ENCODE measurements at regions not wholly inside any gene's neighbourhood (a gene's known extent, or its start where the extent isn't known, plus 50 kb on each side); places are given as distances from the start of the nearest gene placed in this dataset.

DNA sequence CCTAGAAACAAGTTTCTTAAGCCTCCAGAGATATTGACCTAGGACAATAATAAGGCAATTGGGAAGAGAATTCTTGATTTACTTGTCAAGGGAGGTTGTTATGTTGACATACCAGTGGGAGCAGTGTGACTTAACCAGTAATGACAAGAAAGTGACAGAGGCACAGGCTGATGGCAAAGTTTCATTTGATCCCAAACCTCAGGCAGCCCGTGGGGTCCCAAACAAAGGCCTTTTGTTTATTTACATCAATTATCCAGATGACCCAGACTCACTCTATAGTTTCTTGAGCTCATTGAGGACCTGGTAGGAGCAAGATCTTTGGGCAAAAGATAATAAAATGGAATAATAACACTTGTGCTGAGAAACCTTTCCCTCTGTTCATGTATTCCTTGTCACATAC, 336.8 kb downstream of the ARL6IP6 start:
- DNase-seq (ENCODE audit: low spot score in 2 of 2), result no peak
- Histone ChIP-seq H3K9me3 (no peaks in the 10 kb centered on the region), H3K4me1 (no peaks in the 10 kb centered on the region), H3K27me3 (no peaks in the 10 kb centered on the region), H3K4me3 (no peak overlapping the region), H3K27ac (no peak overlapping the region), H3K36me3 (no peaks in the 10 kb centered on the region)
- TF ChIP-seq, protein P1, sequence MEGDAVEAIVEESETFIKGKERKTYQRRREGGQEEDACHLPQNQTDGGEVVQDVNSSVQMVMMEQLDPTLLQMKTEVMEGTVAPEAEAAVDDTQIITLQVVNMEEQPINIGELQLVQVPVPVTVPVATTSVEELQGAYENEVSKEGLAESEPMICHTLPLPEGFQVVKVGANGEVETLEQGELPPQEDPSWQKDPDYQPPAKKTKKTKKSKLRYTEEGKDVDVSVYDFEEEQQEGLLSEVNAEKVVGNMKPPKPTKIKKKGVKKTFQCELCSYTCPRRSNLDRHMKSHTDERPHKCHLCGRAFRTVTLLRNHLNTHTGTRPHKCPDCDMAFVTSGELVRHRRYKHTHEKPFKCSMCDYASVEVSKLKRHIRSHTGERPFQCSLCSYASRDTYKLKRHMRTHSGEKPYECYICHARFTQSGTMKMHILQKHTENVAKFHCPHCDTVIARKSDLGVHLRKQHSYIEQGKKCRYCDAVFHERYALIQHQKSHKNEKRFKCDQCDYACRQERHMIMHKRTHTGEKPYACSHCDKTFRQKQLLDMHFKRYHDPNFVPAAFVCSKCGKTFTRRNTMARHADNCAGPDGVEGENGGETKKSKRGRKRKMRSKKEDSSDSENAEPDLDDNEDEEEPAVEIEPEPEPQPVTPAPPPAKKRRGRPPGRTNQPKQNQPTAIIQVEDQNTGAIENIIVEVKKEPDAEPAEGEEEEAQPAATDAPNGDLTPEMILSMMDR (IDR thresholded peaks at IDR 0.05), result no peak
- TF ChIP-seq POLR2A (IDR thresholded peaks at IDR 0.05) (no peak), POLR2AphosphoS5 (IDR thresholded peaks at IDR 0.05) (no peak)
- intact Hi-C loops (cut with DNase I; ENCODE audit: low total_unique reads), result no loop called here

DNA sequence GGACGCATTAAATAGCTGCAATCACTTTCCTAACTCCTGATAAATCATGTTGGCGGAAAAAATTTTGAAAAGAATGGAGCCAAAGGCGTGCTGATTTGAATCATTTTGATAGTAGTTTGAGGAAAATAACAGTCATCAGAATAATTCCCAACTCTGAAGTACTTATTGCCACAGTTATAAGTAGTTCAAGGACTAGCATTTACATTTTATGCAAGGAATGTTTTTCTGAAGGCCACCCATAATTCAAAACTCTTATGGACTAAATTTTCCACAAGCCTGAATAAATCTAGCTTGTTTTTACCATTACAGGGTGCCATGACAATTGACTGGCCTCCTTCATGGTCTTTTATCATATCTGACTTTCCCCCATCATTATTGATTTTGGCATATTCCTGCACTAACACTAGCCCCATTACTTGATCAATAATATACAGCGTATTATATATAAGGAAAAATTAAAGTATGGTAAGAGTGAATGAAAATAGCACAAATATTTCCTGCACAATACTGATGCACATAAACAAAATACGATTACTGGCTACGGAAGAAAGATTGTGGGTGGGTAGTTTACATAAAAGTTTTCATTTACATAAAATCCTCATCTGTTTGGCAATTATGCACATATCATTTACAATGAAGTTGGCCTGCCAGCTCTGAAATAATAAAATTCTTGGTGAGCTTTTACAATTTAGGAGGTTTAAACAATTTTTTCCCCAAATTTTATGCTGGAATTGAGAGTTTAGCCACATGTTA, 334.6 kb downstream of the ARL6IP6 start:
- Histone ChIP-seq H3K27ac (no peak overlapping the region), H3K9me3 (no peaks in the 10 kb centered on the region), H3K27me3 (no peaks in the 10 kb centered on the region), H3K4me3 (no peak overlapping the region), H3K36me3 (no peaks in the 10 kb centered on the region), H3K4me1 (no peaks in the 10 kb centered on the region)
- DNase-seq (ENCODE audit: low spot score in 2 of 2), result no peak
- intact Hi-C loops (cut with DNase I; ENCODE audit: low total_unique reads), result no loop called here
- TF ChIP-seq, protein P1 (IDR thresholded peaks at IDR 0.05), result no peak
- TF ChIP-seq POLR2A (IDR thresholded peaks at IDR 0.05), result no peak
- TF ChIP-seq POLR2AphosphoS5 (IDR thresholded peaks at IDR 0.05), result no peak

DNA sequence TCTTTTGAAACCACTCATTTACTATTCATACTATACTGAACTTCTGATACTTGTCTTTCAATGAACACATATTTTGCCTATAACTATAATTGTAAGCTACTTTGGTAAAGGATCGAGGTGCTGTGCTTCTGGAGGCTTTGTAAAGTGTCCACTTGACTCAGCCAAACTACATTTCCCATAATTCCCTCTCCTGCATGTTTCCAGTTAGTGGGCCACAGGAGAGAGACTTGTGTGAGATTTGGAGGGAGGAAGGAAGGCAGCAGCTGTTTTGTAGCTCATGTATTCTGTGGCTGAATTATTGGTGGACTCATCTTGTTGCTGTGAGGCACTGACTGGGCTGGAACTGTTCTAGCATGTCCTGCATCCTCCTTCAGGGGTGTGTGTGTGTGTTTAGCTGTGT, 328.8 kb downstream of the ARL6IP6 start:
- H3K4me3 ChIP-seq, result no peak overlapping the region
- H3K36me3 ChIP-seq, result no peaks in the 10 kb centered on the region
- intact Hi-C loops (cut with DNase I; ENCODE audit: low total_unique reads), result no loop called here
- no peak for DNase-seq (ENCODE audit: low spot score in 2 of 2)
- H3K27me3 ChIP-seq, result no peaks in the 10 kb centered on the region
- H3K4me1 ChIP-seq, result no peaks in the 10 kb centered on the region
- no peak for TF ChIP-seq POLR2AphosphoS5 (IDR thresholded peaks at IDR 0.05)
- TF ChIP-seq, protein P1 (IDR thresholded peaks at IDR 0.05), result no peak
- no peak for TF ChIP-seq POLR2A (IDR thresholded peaks at IDR 0.05)
- H3K9me3 ChIP-seq, result no peaks in the 10 kb centered on the region
- H3K27ac ChIP-seq, result no peak overlapping the region

DNA sequence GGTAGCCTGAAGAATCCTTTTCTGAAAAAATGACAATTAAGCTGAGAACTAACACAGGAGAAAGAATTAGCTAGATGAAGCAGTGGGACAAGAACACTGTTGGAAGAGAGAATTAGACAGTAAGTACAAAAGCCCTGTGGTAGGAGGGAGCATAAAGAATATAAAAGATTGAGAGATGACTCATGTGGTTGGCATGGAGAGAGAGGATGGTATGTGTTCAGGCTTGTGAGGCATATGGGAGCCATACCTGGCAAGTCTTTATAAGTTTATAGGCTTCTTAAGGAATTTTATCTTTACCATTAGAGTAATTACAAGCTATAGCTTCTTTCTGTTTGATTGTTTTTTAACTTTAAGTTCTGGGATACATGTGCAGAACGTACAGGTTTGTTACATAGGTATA, 325.0 kb downstream of the ARL6IP6 start:
- H3K27ac ChIP-seq, result no peak overlapping the region
- intact Hi-C loops (cut with DNase I; ENCODE audit: low total_unique reads), result no loop called here
- no peaks in the 10 kb centered on the region for H3K36me3 ChIP-seq
- no peaks in the 10 kb centered on the region for H3K4me1 ChIP-seq
- DNase-seq (ENCODE audit: low spot score in 2 of 2), result no peak
- no peaks in the 10 kb centered on the region for H3K27me3 ChIP-seq
- H3K9me3 ChIP-seq, result no peaks in the 10 kb centered on the region
- TF ChIP-seq POLR2A (IDR thresholded peaks at IDR 0.05), result no peak
- H3K4me3 ChIP-seq, result no peak overlapping the region

DNA sequence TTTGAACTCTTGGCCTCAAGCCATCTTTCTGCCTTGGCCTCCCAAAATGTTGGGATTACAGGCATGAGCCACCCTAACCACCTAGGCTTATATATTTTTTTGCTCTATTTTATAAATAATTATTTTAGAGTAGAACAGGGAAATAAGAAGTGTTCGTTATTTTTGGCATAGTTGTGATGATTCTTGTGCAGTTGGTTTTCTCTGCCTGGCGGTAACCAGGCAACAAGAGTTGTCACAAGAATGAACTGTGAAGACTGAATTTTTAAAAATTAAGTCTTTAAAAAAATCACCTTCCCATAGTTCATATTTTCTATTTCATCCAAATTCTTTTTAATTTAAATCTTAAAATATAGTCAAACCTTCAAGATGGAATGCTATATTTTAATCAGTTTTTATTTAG, 310.2 kb downstream of the ARL6IP6 start:
- Histone ChIP-seq H3K36me3 (no peaks in the 10 kb centered on the region), H3K9me3 (peaks cover 0 to 6% of the 10 kb centered on the region in 2 donors), H3K27me3 (no peaks in the 10 kb centered on the region), H3K4me3 (no peak overlapping the region), H3K27ac (no peak overlapping the region), H3K4me1 (no peaks in the 10 kb centered on the region)
- no peak for DNase-seq (ENCODE audit: low spot score in 2 of 2)
- TF ChIP-seq POLR2A (IDR thresholded peaks at IDR 0.05) (no peak), POLR2AphosphoS5 (IDR thresholded peaks at IDR 0.05) (no peak)
- TF ChIP-seq, protein P1 (IDR thresholded peaks at IDR 0.05), result no peak
- intact Hi-C loops (cut with DNase I; ENCODE audit: low total_unique reads), result no loop called here
